GM12864 (cell line): ENCODE measurements at regions not wholly inside any gene's neighbourhood (a gene's known extent, or its start where the extent isn't known, plus 50 kb on each side); places are given as distances from the start of the nearest gene placed in this dataset.

Experiments used
- DNase-seq: peaks from one replicate; pipeline ENCODE4 v3.0.0-alpha.2; 2011; ENCODE audit warnings: low read depth
- H3K4me3 ChIP-seq: 2 replicates; pipeline ENCODE4 v1.5.1; 2011; ENCODE audit warnings: mild to moderate bottlenecking, low read depth, low read length, control low read depth
- CTCF ChIP-seq: IDR thresholded peaks from 2 replicates; pipeline ENCODE4 v1.5.1; 2011; ENCODE audit warnings: low read depth, mild to moderate bottlenecking, moderate library complexity, low read length, control low read depth, inconsistent platforms; ENCODE audit errors: missing control alignments

- TF ChIP-seq CTCF = no peak
- no peak for DNase-seq
- no peak overlapping the region for H3K4me3 ChIP-seq
Observed at GRCh38 chr6:71727632-71728294, 158.6 kb upstream of the RIMS1 start.

- no peak for DNase-seq
- TF ChIP-seq CTCF = no peak
- no peak overlapping the region for H3K4me3 ChIP-seq
Observed at GRCh38 chr6:71730284-71730683, 156.1 kb upstream of the RIMS1 start.

- no peak for TF ChIP-seq CTCF
- H3K4me3 ChIP-seq = no peak overlapping the region
- no peak for DNase-seq
Observed at GRCh38 chr6:71733970-71734899, 152.1 kb upstream of the RIMS1 start.

GRCh38 chr6:71737953-71738352, 148.4 kb upstream of the RIMS1 start:
- H3K4me3 ChIP-seq = no peak overlapping the region
- no peak for TF ChIP-seq CTCF
- DNase-seq = no peak

GRCh38 chr6:71745525-71745924, 140.8 kb upstream of the RIMS1 start:
- H3K4me3 ChIP-seq = no peak overlapping the region
- TF ChIP-seq CTCF = no peak
- no peak for DNase-seq

- DNase-seq = no peak
- no peak for TF ChIP-seq CTCF
- H3K4me3 ChIP-seq = no peak overlapping the region
Observed at GRCh38 chr6:71766146-71766760, 120.1 kb upstream of the RIMS1 start.
